K562 (cell line): ENCODE measurements at regions not wholly inside any gene's neighbourhood (a gene's known extent, or its start where the extent isn't known, plus 50 kb on each side); places are given as distances from the start of the nearest gene placed in this dataset.

Experiments
- ELF4 ChIP-seq: fragments of 450-650 bp; formaldehyde crosslinking; IDR thresholded peaks from 2 replicates; pipeline ENCODE4 v1.4.0; 2022; ENCODE audit warnings: missing genetic modification characterization
- FOSL1 ChIP-seq: fragments of 200-800 bp; sonication (Bioruptor generic); conservative IDR thresholded peaks from 2 replicates; pipeline ENCODE4 v1.6.1; 2016; ENCODE audit warnings: missing genetic modification characterization, missing compliant biosample characterization
- HLTF ChIP-seq: fragments of 450-650 bp; IDR thresholded peaks from 2 replicates; pipeline ENCODE4 v1.6.1; 2016
- SMAD4 ChIP-seq: fragments of 250-450 bp; sonication (Bioruptor Pico); conservative IDR thresholded peaks from 2 replicates; pipeline ENCODE4 v1.8.0; 2021; ENCODE audit warnings: inconsistent platforms, mild to moderate bottlenecking, moderate library complexity
- SMC3 ChIP-seq: conservative IDR thresholded peaks from 2 replicates; pipeline ENCODE4 v1.6.1; 2011; ENCODE audit warnings: low read depth, low read length, improper control_type of control experiment; ENCODE audit not compliant: insufficient read depth
- TCF3 ChIP-seq: sonication (generic); formaldehyde crosslinking; IDR thresholded peaks from 2 replicates; pipeline ENCODE4 v1.4.0; 2020; ENCODE audit warnings: mild to moderate bottlenecking, missing genetic modification reagents
- ZBTB40 ChIP-seq, 2 experiments: fragments of 450-650 bp in 1 of 2; sonication (generic) in 1 of 2; formaldehyde crosslinking in 1 of 2; IDR thresholded peaks; 2 replicates each; pipeline versions ENCODE4 v1.7.1 to v1.9.0; 2016 to 2022; ENCODE audit warnings: inconsistent platforms in 1 of 2, mild to moderate bottlenecking in 1 of 2, missing genetic modification reagents in 1 of 2
- ZNF12 ChIP-seq: sonication (generic); formaldehyde crosslinking; IDR thresholded peaks from 2 replicates; pipeline ENCODE4 v1.4.0; 2020; ENCODE audit warnings: mild to moderate bottlenecking, missing genetic modification reagents
- ZNF384 ChIP-seq: IDR thresholded peaks from 2 replicates; pipeline ENCODE4 v1.6.1; 2012; ENCODE audit warnings: low read depth, low read length, improper control_type of control experiment
- TF ChIP-seq, protein P1 (sequence below): fragments of 450-650 bp; formaldehyde crosslinking; IDR thresholded peaks from 2 replicates; pipeline ENCODE4 v1.4.0; 2020; ENCODE audit warnings: mild to moderate bottlenecking, moderate library complexity
- TF ChIP-seq, protein P2 (sequence below): fragments of 450-650 bp; formaldehyde crosslinking; conservative IDR thresholded peaks from 2 replicates; pipeline ENCODE4 v1.4.0; 2022; ENCODE audit warnings: mild to moderate bottlenecking, missing genetic modification characterization
- TF ChIP-seq, protein P3 (sequence below): fragments of 200-800 bp; sonication (Bioruptor generic); IDR thresholded peaks from 2 replicates; pipeline ENCODE4 v1.6.1; 2017; ENCODE audit warnings: missing genetic modification characterization, missing compliant biosample characterization
- TF ChIP-seq, protein P4 (sequence below), 2 experiments: fragments of 250-450 bp in 1 of 2; fragments of 450-650 bp in 1 of 2; sonication (Bioruptor Pico) in 1 of 2; IDR thresholded peaks; 2 replicates each; pipeline versions ENCODE4 v1.6.1 to v1.8.0; 2016 to 2021; ENCODE audit warnings: mild to moderate bottlenecking in 2 of 2, moderate library complexity in 2 of 2, missing compliant biosample characterization in 1 of 2, missing genetic modification characterization in 1 of 2

DNA sequence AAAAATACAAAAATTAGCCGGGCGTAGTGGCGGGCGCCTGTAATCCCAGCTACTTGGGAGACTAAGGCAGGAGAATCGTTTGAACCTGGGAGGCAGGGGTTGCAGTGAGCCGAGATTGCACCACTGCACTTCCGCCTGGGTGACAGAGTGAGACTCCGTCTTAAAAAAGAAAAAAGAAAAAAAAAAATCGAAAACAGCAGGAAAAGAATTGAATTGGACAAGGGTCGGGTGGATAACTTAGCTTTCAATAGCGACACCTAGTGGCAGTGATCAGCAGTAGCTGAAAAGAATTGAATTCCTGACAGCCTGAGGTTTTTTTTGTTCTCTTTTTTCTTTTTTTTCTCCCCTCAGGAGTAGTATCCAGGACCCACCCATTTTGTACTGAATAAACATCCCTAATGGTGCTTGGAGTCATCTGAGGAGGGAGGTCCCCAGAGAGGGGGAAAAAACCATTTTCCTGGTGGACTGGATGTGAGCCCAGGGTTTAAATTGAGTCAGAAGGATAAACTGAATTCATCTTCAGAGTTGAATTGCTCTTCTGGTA lies 55.1 kb downstream of the CYCS start (continued):
- TF ChIP-seq FOSL1, result no peak
- TF ChIP-seq, protein P1, sequence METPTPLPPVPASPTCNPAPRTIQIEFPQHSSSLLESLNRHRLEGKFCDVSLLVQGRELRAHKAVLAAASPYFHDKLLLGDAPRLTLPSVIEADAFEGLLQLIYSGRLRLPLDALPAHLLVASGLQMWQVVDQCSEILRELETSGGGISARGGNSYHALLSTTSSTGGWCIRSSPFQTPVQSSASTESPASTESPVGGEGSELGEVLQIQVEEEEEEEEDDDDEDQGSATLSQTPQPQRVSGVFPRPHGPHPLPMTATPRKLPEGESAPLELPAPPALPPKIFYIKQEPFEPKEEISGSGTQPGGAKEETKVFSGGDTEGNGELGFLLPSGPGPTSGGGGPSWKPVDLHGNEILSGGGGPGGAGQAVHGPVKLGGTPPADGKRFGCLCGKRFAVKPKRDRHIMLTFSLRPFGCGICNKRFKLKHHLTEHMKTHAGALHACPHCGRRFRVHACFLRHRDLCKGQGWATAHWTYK, result no peak
- TF ChIP-seq ZNF384, result peak; percentile 94
- peak; percentile 31; the same call in 1 of the 2 replicates for TF ChIP-seq SMAD4 (CRISPR knock-in tag)
- TF ChIP-seq TCF3, result no peak
- TF ChIP-seq, protein P2, sequence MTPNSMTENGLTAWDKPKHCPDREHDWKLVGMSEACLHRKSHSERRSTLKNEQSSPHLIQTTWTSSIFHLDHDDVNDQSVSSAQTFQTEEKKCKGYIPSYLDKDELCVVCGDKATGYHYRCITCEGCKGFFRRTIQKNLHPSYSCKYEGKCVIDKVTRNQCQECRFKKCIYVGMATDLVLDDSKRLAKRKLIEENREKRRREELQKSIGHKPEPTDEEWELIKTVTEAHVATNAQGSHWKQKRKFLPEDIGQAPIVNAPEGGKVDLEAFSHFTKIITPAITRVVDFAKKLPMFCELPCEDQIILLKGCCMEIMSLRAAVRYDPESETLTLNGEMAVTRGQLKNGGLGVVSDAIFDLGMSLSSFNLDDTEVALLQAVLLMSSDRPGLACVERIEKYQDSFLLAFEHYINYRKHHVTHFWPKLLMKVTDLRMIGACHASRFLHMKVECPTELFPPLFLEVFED (CRISPR knock-in tag), result no peak
- no peak for TF ChIP-seq ZNF12 (CRISPR knock-in tag)
- 0 out of 2 replicates have a peak, but pooled peaks have one; percentile 13 for TF ChIP-seq ELF4 (CRISPR knock-in tag)
- TF ChIP-seq, protein P3, sequence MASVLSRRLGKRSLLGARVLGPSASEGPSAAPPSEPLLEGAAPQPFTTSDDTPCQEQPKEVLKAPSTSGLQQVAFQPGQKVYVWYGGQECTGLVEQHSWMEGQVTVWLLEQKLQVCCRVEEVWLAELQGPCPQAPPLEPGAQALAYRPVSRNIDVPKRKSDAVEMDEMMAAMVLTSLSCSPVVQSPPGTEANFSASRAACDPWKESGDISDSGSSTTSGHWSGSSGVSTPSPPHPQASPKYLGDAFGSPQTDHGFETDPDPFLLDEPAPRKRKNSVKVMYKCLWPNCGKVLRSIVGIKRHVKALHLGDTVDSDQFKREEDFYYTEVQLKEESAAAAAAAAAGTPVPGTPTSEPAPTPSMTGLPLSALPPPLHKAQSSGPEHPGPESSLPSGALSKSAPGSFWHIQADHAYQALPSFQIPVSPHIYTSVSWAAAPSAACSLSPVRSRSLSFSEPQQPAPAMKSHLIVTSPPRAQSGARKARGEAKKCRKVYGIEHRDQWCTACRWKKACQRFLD (CRISPR knock-in tag), result no peak
- peak; percentile 63 for TF ChIP-seq SMC3
- TF ChIP-seq, protein P4, sequence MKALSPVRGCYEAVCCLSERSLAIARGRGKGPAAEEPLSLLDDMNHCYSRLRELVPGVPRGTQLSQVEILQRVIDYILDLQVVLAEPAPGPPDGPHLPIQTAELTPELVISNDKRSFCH (CRISPR knock-in tag; IDR thresholded peaks at IDR 0.05), result no peak
- TF ChIP-seq, protein P4 (tag; IDR thresholded peaks at IDR 0.05), result no peak
- TF ChIP-seq HLTF, result no peak
- peak; percentile 21; the same call in 1 of the 2 replicates for TF ChIP-seq ZBTB40 (IDR thresholded peaks at IDR 0.05)
- TF ChIP-seq ZBTB40 (CRISPR knock-in tag; IDR thresholded peaks at IDR 0.05), result no peak
